GM23338 (cell line): ENCODE measurements at regions not wholly inside any gene's neighbourhood (a gene's known extent, or its start where the extent isn't known, plus 50 kb on each side); places are given as distances from the start of the nearest gene placed in this dataset.

Experiments used
- EZH2phosphoT487 ChIP-seq: fragments of 200-600 bp; sonication (generic); IDR thresholded peaks from one replicate; pipeline ENCODE4 v1.8.1; 2018; ENCODE audit warnings: antibody characterized with exemption; ENCODE audit not compliant: unreplicated experiment
- POLR2AphosphoS5 ChIP-seq: IDR thresholded peaks from 2 replicates; pipeline ENCODE4 v1.6.1; 2016; ENCODE audit warnings: antibody characterized with exemption, low read depth
- TF ChIP-seq, protein P1 (sequence below), 2 experiments: fragments of 200-600 bp in 1 of 2; sonication (generic) in 1 of 2; conservative IDR thresholded peaks; 2 replicates each; pipeline versions ENCODE4 v1.5.1 to v1.6.1; 2016 to 2017; ENCODE audit warnings: antibody characterized with exemption in 2 of 2, low read depth in 2 of 2, mild to moderate bottlenecking in 2 of 2, moderate library complexity in 1 of 2
- TF ChIP-seq, protein P2 (sequence below): IDR thresholded peaks from 2 replicates; pipeline ENCODE4 v1.6.1; 2016; ENCODE audit warnings: antibody characterized with exemption

DNA sequence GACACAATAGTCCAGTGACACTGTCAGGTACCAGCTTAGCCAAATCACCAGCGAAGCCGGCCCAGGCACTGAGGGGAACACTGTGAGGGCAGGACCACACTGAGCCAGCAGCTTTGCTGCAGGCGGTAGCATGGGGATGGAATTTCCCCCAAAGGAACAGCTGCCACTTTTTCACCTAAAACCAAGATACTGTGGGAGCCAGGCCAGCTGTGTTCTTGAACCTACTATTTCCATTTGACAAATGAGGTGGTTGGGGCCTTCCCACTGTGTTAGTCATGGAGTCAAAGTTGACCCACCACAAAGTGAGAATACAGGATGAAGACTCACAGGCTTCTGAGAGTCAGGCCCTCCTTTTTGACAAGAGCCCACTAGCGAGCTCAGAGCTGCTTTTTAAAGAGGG, 70.7 kb upstream of the SH3RF1 start:
- TF ChIP-seq, protein P1, sequence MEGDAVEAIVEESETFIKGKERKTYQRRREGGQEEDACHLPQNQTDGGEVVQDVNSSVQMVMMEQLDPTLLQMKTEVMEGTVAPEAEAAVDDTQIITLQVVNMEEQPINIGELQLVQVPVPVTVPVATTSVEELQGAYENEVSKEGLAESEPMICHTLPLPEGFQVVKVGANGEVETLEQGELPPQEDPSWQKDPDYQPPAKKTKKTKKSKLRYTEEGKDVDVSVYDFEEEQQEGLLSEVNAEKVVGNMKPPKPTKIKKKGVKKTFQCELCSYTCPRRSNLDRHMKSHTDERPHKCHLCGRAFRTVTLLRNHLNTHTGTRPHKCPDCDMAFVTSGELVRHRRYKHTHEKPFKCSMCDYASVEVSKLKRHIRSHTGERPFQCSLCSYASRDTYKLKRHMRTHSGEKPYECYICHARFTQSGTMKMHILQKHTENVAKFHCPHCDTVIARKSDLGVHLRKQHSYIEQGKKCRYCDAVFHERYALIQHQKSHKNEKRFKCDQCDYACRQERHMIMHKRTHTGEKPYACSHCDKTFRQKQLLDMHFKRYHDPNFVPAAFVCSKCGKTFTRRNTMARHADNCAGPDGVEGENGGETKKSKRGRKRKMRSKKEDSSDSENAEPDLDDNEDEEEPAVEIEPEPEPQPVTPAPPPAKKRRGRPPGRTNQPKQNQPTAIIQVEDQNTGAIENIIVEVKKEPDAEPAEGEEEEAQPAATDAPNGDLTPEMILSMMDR (conservative IDR thresholded peaks at IDR 0.05; ENCODE audit: low read depth in 2 of 2) = no peak
- TF ChIP-seq POLR2AphosphoS5 = no peak
- no peak for TF ChIP-seq EZH2phosphoT487
- TF ChIP-seq, protein P2, sequence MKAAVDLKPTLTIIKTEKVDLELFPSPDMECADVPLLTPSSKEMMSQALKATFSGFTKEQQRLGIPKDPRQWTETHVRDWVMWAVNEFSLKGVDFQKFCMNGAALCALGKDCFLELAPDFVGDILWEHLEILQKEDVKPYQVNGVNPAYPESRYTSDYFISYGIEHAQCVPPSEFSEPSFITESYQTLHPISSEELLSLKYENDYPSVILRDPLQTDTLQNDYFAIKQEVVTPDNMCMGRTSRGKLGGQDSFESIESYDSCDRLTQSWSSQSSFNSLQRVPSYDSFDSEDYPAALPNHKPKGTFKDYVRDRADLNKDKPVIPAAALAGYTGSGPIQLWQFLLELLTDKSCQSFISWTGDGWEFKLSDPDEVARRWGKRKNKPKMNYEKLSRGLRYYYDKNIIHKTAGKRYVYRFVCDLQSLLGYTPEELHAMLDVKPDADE = no peak
